ENCODE measurements at regions not wholly inside any gene's neighbourhood (a gene's known extent, or its start where the extent isn't known, plus 50 kb on each side); places are given as distances from the start of the nearest gene placed in this dataset.

DNA sequence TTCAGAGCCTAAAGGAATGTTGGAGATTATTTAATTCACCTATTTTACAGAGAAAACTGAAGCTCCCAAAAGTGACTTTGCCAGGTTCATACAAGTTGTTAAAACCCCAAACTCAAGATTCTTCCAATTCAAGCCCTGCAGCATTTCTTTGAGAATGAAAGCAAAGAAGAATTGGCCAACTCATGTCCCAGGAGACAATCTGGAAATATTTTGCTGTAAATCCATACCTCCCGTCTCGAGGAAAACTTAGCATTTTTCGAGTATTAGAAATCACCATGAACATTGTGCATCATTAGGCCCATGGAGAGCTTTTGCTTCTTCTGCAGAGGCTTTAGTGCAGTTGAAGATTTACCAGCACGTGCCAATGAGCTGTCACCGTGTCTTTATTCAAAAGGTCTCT is 176.4 kb upstream of the KCNJ16 start:
- Histone ChIP-seq H3K27ac (ENCODE audit: low read depth, low read length) (no peak overlapping the region), H3K4me1 (ENCODE audit: insufficient read depth, low read length) (peaks cover 6% of the 10 kb centered on the region), H3K79me2 (ENCODE audit: insufficient read depth, low read length) (no peaks in the 10 kb centered on the region), H4K20me1 (ENCODE audit: insufficient read depth, low read length) (no peaks in the 10 kb centered on the region), H3K9ac (ENCODE audit: low read length) (no peak overlapping the region), H3K36me3 (ENCODE audit: insufficient read depth, low read length) (no peaks in the 10 kb centered on the region), H3K4me2 (ENCODE audit: low read length) (no peak overlapping the region), H3K4me3 (ENCODE audit: insufficient read depth, low read depth, low read length) (no peak overlapping the region), H2AFZ (ENCODE audit: low read depth, low read length) (no peak overlapping the region), H3K9me3 (ENCODE audit: insufficient read depth, low read depth, low read length) (no peaks in the 10 kb centered on the region), H3K27me3 (ENCODE audit: insufficient read depth, low read length) (no peaks in the 10 kb centered on the region)
- no peaks in the 10 kb centered on the region for H3K9me3 Mint-ChIP-seq (ENCODE audit: unreplicated experiment)
- no peak for FAIRE-seq
- peaks cover 2% of the 10 kb centered on the region for H3K36me3 Mint-ChIP-seq (ENCODE audit: low read depth, unreplicated experiment)
- no peak overlapping the region for H3K27ac Mint-ChIP-seq (ENCODE audit: unreplicated experiment)
- H3K27me3 Mint-ChIP-seq (ENCODE audit: low read depth, unreplicated experiment): no peaks in the 10 kb centered on the region
- no peak for DNase-seq (ENCODE audit: low read depth)
- peaks cover 6% of the 10 kb centered on the region for H3K4me1 Mint-ChIP-seq (ENCODE audit: low read depth, unreplicated experiment)
- H3K4me3 Mint-ChIP-seq (ENCODE audit: unreplicated experiment): no peak overlapping the region
- no peak for TF ChIP-seq EZH2 (IDR thresholded peaks at IDR 0.05; ENCODE audit: insufficient read depth, low read length)
- TF ChIP-seq, protein P1, sequence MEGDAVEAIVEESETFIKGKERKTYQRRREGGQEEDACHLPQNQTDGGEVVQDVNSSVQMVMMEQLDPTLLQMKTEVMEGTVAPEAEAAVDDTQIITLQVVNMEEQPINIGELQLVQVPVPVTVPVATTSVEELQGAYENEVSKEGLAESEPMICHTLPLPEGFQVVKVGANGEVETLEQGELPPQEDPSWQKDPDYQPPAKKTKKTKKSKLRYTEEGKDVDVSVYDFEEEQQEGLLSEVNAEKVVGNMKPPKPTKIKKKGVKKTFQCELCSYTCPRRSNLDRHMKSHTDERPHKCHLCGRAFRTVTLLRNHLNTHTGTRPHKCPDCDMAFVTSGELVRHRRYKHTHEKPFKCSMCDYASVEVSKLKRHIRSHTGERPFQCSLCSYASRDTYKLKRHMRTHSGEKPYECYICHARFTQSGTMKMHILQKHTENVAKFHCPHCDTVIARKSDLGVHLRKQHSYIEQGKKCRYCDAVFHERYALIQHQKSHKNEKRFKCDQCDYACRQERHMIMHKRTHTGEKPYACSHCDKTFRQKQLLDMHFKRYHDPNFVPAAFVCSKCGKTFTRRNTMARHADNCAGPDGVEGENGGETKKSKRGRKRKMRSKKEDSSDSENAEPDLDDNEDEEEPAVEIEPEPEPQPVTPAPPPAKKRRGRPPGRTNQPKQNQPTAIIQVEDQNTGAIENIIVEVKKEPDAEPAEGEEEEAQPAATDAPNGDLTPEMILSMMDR (IDR thresholded peaks at IDR 0.05; ENCODE audit: insufficient read depth, low read depth, low read length): no peak

DNA sequence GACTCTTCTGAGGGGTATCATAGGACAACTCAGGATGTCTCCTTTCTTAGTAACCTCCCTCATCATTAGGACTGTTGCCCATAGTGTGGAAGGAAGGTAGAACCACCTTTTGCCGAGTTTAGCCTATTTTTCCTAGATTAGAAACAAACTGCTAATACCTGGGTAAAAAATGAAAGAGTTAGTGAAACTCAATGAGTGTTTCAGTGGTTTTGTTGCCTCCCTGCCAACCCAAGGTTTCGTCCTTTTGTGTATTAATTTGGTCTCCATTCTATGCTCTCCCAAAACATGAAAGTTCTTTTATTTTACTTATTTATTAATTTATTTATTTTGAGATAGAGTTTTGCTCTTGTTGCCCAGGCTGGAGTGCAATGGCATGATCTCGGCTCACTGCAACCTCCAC is 174.9 kb upstream of the KCNJ16 start:
- no peak for FAIRE-seq
- H3K9me3 Mint-ChIP-seq (ENCODE audit: unreplicated experiment): no peaks in the 10 kb centered on the region
- no peak overlapping the region for H3K27ac Mint-ChIP-seq (ENCODE audit: unreplicated experiment)

DNA sequence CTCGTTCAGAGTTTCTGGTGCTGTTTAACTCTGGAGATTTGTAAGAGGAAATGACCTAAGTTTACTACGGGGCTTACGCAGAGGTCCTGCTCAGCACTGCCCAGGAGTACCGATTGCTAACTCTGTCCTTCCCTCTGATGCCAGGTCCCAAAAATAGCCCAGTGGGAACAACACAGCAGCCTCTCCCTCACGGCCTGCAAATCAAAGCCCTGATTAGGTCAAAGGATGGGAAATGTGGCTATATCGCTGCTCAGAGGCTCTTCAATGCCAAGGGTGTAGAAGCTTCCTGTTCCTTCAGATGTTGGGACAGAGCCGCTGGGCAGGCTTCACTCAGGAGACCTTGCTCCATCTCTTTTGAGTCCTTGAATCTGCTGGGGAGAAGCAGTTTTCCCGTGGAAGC is 174.2 kb upstream of the KCNJ16 start:
- no peak for FAIRE-seq
- H3K27ac Mint-ChIP-seq (ENCODE audit: unreplicated experiment): no peak overlapping the region

More for the DNA sequence above, 174.9 kb upstream of the KCNJ16 start:
- no peaks in the 10 kb centered on the region for H3K27me3 ChIP-seq (ENCODE audit: insufficient read depth, low read length)
- no peak overlapping the region for H3K27ac ChIP-seq (ENCODE audit: low read depth, low read length)
- no peak for DNase-seq (ENCODE audit: low read depth)
- no peaks in the 10 kb centered on the region for H4K20me1 ChIP-seq (ENCODE audit: insufficient read depth, low read length)
- H3K9me3 ChIP-seq (ENCODE audit: insufficient read depth, low read depth, low read length): no peaks in the 10 kb centered on the region
- H3K79me2 ChIP-seq (ENCODE audit: insufficient read depth, low read length): no peaks in the 10 kb centered on the region
- Mint-ChIP-seq H3K36me3 (ENCODE audit: low read depth, unreplicated experiment) (peaks cover 2% of the 10 kb centered on the region), H3K4me1 (ENCODE audit: low read depth, unreplicated experiment) (peaks cover 6% of the 10 kb centered on the region), H3K4me3 (ENCODE audit: unreplicated experiment) (no peak overlapping the region), H3K27me3 (ENCODE audit: low read depth, unreplicated experiment) (no peaks in the 10 kb centered on the region)
- H3K4me3 ChIP-seq (ENCODE audit: insufficient read depth, low read depth, low read length): no peak overlapping the region
- H3K36me3 ChIP-seq (ENCODE audit: insufficient read depth, low read length): no peaks in the 10 kb centered on the region
- H3K9ac ChIP-seq (ENCODE audit: low read length): no peak overlapping the region
- H3K4me2 ChIP-seq (ENCODE audit: low read length): no peak overlapping the region
- H3K4me1 ChIP-seq (ENCODE audit: insufficient read depth, low read length): peaks cover 6% of the 10 kb centered on the region
- no peak overlapping the region for H2AFZ ChIP-seq (ENCODE audit: low read depth, low read length)
- TF ChIP-seq, protein P1 (IDR thresholded peaks at IDR 0.05; ENCODE audit: insufficient read depth, low read depth, low read length): no peak
- TF ChIP-seq EZH2 (IDR thresholded peaks at IDR 0.05; ENCODE audit: insufficient read depth, low read length): no peak

More for the DNA sequence above, 174.2 kb upstream of the KCNJ16 start:
- Mint-ChIP-seq H3K9me3 (ENCODE audit: unreplicated experiment) (no peaks in the 10 kb centered on the region), H3K4me3 (ENCODE audit: unreplicated experiment) (no peak overlapping the region), H3K36me3 (ENCODE audit: low read depth, unreplicated experiment) (no peaks in the 10 kb centered on the region), H3K27me3 (ENCODE audit: low read depth, unreplicated experiment) (no peaks in the 10 kb centered on the region), H3K4me1 (ENCODE audit: low read depth, unreplicated experiment) (peaks cover 6% of the 10 kb centered on the region)
- Histone ChIP-seq H3K79me2 (ENCODE audit: insufficient read depth, low read length) (no peaks in the 10 kb centered on the region), H3K36me3 (ENCODE audit: insufficient read depth, low read length) (no peaks in the 10 kb centered on the region), H3K27ac (ENCODE audit: low read depth, low read length) (no peak overlapping the region), H3K27me3 (ENCODE audit: insufficient read depth, low read length) (no peaks in the 10 kb centered on the region), H4K20me1 (ENCODE audit: insufficient read depth, low read length) (no peaks in the 10 kb centered on the region), H2AFZ (ENCODE audit: low read depth, low read length) (no peak overlapping the region), H3K9ac (ENCODE audit: low read length) (no peak overlapping the region), H3K4me2 (ENCODE audit: low read length) (no peak overlapping the region), H3K9me3 (ENCODE audit: insufficient read depth, low read depth, low read length) (no peaks in the 10 kb centered on the region), H3K4me3 (ENCODE audit: insufficient read depth, low read depth, low read length) (no peak overlapping the region), H3K4me1 (ENCODE audit: insufficient read depth, low read length) (peaks cover 6% of the 10 kb centered on the region)
- DNase-seq (ENCODE audit: low read depth): no peak
- TF ChIP-seq, protein P1 (IDR thresholded peaks at IDR 0.05; ENCODE audit: insufficient read depth, low read depth, low read length): no peak
- TF ChIP-seq EZH2 (IDR thresholded peaks at IDR 0.05; ENCODE audit: insufficient read depth, low read length): no peak

Data from astrocyte (in vitro differentiated cells and primary cell).